Erythroblast (primary cell): ENCODE measurements at regions not wholly inside any gene's neighbourhood (a gene's known extent, or its start where the extent isn't known, plus 50 kb on each side); places are given as distances from the start of the nearest gene placed in this dataset.

ENCODE experiments used
- DNase-seq, 2 experiments: peaks; one replicate each; lab custom pipeline; 2025; lab: John Stamatoyannopoulos, UW
- GATA1 ChIP-seq: IDR thresholded peaks from 2 replicates; pipeline ENCODE4 v1.6.1; 2011; ENCODE audit warnings: low read depth, mild to moderate bottlenecking, control low read depth, low read length, moderate library complexity
- POLR2A ChIP-seq: IDR thresholded peaks from 2 replicates; pipeline ENCODE4 v1.6.1; 2011; ENCODE audit warnings: mild to moderate bottlenecking, low read length

GRCh38 chr15:97401970-97402369, 558.5 kb upstream of the ARRDC4 start:
- TF ChIP-seq GATA1 (no peak), POLR2A (no peak)
- DNase-seq: no peak

GRCh38 chr15:97406841-97407240, 553.7 kb upstream of the ARRDC4 start:
- TF ChIP-seq POLR2A (no peak), GATA1 (no peak)
- DNase-seq: no peak

GRCh38 chr15:97410897-97411575, 549.5 kb upstream of the ARRDC4 start:
- DNase-seq: no peak
- no peak for TF ChIP-seq POLR2A
- TF ChIP-seq GATA1: no peak

- no peak for DNase-seq
- TF ChIP-seq GATA1 (no peak), POLR2A (no peak)
These were observed 540.4 kb upstream of the ARRDC4 start for GRCh38 chr15:97420130-97420529.

GRCh38 chr15:97425596-97425995, 534.9 kb upstream of the ARRDC4 start:
- no peak for TF ChIP-seq POLR2A
- TF ChIP-seq GATA1: no peak

GRCh38 chr15:97443101-97443500, 517.4 kb upstream of the ARRDC4 start:
- DNase-seq: no peak
- no peak for TF ChIP-seq GATA1
- no peak for TF ChIP-seq POLR2A

More at GRCh38 chr15:97425596-97425995, 534.9 kb upstream of the ARRDC4 start:
- DNase-seq: no peak

GRCh38 chr15:97446138-97446537, 514.4 kb upstream of the ARRDC4 start:
- TF ChIP-seq GATA1 (no peak), POLR2A (no peak)
- DNase-seq: no peak

- TF ChIP-seq POLR2A (no peak), GATA1 (no peak)
- no peak for DNase-seq
These were observed 503.8 kb upstream of the ARRDC4 start for GRCh38 chr15:97456521-97457202.

- no peak for DNase-seq
- TF ChIP-seq GATA1 (no peak), POLR2A (no peak)
These were observed 503.2 kb upstream of the ARRDC4 start for GRCh38 chr15:97457203-97457847.

GRCh38 chr15:97459771-97460170, 500.7 kb upstream of the ARRDC4 start:
- TF ChIP-seq GATA1: no peak
- TF ChIP-seq POLR2A: no peak
- no peak for DNase-seq

- TF ChIP-seq POLR2A: no peak
- no peak for TF ChIP-seq GATA1
- DNase-seq: no peak
These were observed 499.3 kb upstream of the ARRDC4 start for GRCh38 chr15:97461226-97461625.

- DNase-seq: no peak
- no peak for TF ChIP-seq GATA1
These were observed 496.8 kb upstream of the ARRDC4 start for GRCh38 chr15:97463696-97464095.

GRCh38 chr15:97470417-97470816, 490.1 kb upstream of the ARRDC4 start:
- TF ChIP-seq GATA1: no peak
- DNase-seq: no peak

- DNase-seq: no peak
- TF ChIP-seq GATA1: no peak
- TF ChIP-seq POLR2A: no peak
These were observed 486.9 kb upstream of the ARRDC4 start for GRCh38 chr15:97473627-97474026.
